Fibroblast of the conjunctiva (primary cell): ENCODE measurements at regions not wholly inside any gene's neighbourhood (a gene's known extent, or its start where the extent isn't known, plus 50 kb on each side); places are given as distances from the start of the nearest gene placed in this dataset.

Source experiments
- DNase-seq: peaks from one replicate; pipeline ENCODE4 v3.0.0-alpha.2; 2010; ENCODE audit warnings: low read depth

DNA sequence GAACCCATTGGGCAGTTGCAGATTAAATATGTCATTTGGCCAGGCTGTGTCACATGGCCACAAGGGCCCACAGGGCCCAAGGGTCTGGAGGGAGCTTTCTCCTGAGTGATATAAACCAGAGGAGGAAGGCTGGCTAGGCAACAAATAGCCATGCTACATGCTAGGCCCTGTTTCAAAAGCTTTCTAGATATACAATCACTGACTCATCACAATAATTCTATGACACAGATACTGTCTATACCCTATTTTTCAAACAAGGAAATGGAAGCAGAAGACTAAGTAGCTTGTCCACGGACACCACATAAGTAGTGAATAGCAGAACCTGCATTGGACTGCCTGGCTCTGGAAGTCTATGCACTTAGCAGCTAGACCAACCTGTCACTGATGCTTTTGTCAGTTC lies 625.4 kb downstream of the NTRK3 start:
- DNase-seq, result no peak

DNA sequence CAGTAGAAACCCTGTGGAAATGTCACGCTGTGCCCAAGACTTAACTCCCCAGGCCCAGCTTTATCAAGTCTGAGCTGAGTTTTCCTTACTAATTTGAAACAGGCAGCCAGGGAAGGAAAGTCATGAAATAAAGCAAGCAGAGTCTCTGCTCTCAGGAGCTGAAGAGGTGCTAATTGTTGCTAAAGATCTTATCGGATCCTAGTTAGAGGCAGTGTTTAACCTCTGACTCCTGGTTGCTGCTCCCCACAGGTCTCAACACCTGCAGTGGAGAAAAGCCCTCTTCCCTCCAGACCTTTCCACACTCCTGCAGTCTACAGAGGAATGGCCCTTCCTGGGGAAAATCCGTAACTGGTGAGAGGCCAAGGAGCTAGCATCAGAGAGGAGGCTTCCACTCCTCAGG lies 628.2 kb downstream of the NTRK3 start:
- no peak for DNase-seq

GRCh38 chr15:87626860-87627259 lies 629.7 kb downstream of the NTRK3 start:
- no peak for DNase-seq

- DNase-seq, result no peak
These were observed 632.7 kb downstream of the NTRK3 start for GRCh38 chr15:87623832-87624231.

DNA sequence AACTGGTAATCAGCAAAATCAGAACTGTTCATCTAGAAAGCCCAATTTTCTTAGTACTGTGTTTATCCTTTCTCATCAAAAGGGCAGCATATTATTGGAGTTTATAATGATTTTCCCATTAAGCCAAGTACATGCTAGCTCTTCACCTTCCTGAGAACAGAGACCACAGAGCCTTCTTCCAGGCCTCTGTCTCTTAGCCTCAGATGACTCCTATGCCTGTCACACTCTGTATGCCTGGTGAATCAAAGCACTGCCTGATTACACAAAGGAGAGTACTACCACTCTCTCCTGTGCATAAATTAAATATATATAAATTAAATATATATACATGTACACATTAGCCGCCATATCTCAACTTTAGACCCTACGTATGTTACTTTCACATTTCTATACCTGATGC lies 636.1 kb downstream of the NTRK3 start:
- DNase-seq, result no peak

DNA sequence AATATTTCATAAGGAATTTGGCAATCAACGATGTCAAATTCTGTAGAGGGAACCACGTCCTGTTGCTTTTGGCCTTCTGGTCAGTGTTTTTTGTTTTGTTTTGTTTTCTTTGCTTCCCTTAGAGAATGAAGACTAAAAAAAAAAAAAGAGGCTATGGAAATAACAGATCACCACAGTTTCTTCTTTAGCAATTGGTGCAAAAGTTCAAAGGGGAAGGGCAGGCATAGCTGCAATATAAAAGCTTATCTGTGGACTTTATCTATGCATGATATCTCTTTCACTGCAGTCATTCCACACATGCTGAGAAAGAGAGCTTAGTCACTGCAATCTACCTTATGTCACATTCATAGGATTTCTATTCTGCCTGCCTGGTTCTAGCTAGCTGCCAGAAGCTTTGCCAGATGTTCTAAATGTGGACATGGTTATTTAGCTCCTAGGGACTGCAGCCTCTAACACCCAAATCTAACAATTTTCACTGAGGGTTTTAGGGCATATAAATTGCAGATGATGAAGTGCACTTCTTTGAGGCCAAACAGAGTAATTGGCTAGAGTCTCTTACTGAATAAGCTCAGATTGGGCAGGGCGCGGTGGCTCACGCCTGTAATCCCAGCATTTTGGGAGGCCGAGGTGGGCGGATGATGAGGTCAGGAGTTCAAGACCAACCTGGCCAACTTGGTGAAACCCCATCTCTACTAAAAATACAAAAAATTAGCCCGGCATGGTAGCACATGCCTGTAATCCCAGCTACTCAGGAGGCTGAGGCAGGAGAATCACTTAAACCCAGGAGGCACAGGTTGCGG lies 637.2 kb downstream of the NTRK3 start:
- DNase-seq, result peak; percentile 69

GRCh38 chr15:87618203-87618725 lies 638.3 kb downstream of the NTRK3 start:
- DNase-seq, result no peak

DNA sequence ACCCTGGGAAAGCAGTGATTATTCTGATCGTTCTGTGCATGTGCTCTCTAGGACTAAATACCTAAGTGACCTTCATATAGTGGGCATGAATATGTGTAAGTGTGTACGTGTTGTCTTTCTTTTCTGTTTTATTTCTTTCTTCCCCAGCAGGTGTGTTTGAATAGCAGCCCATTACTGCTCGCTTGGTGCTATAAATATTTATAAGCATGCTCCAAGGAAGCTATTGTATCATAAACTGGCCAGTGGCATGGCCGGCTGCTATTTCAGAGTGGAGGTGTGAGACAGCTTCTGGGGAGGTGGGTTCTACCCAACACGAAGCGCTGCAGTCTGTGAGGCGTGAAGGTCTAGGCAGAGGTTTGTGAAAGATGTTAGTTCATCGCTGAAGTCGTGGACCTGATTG lies 641.8 kb downstream of the NTRK3 start:
- no peak for DNase-seq

DNA sequence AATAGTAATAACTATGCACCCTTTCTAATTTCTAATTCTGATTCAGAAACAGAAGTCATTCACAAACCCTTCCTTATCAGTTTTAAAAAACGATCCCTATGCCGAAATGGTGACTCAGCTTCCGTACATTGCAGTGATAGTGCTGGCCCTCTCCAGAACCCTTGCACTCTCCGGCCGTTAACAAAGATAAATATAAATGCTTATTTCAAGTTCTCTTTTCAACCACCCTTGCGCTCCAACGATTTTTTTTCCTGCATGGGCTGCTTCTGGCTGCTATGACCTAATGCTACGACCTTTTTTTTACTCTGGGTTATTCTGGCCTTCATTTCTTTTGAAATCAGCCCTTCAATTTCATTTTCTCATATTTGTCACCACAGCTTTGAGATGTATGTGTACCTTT lies 646.2 kb downstream of the NTRK3 start:
- DNase-seq, result no peak

GRCh38 chr15:87609894-87610293 lies 646.6 kb downstream of the NTRK3 start:
- DNase-seq, result no peak

- DNase-seq, result peak; percentile 73
These were observed 647.1 kb downstream of the NTRK3 start for GRCh38 chr15:87609474-87609873.

GRCh38 chr15:87608238-87609028 lies 648.1 kb downstream of the NTRK3 start:
- no peak for DNase-seq

- no peak for DNase-seq
These were observed 649.6 kb downstream of the NTRK3 start for GRCh38 chr15:87606971-87607370.

DNA sequence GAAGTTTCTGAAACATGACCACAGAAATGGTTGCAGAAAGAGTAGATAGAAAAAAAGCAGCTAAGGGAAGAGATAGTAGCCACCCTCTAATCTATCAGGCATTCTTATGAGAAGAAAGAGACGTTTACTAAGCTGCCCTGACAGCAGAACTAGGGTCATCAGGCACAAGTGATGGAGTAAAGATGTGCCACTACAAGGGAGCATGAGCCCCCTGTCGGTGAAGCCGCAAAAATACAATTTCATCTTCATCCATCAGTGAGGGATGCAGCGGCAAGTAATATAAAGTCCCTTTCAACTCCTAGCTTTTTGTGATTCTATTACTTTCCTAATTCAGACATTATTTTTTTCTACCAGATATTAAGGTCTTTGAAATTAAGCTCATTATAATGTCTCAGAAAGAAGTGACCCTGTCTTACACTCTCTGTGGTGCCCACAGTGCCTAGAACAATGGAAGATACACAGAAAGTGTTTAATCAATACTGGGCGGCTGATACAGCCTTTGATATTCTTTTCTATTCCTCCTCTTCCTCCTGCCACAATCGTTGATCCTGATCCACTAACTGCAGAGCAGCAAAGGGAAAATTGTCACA lies 651.6 kb downstream of the NTRK3 start:
- DNase-seq, result no peak

DNA sequence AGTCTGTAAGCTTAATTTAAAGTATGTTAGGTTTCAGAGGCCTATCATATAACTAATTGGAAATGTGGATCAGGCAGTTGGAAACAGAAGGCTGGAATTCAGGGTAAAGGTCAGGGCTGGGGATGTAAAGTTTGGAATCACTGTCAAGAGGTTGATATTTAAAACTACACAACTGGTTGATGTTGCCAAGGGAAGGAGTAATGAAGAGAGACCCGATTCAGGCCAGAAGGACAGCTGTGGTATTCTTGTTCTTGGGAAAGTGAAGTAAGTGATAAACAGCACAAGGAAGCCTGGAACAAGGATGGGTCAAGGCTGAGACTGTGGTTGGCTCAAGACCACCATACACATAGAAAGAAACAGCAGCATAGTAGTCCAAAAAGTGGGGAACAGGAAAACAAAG lies 654.2 kb downstream of the NTRK3 start:
- DNase-seq, result no peak

GRCh38 chr15:87599616-87600015 lies 656.9 kb downstream of the NTRK3 start:
- DNase-seq, result no peak

DNA sequence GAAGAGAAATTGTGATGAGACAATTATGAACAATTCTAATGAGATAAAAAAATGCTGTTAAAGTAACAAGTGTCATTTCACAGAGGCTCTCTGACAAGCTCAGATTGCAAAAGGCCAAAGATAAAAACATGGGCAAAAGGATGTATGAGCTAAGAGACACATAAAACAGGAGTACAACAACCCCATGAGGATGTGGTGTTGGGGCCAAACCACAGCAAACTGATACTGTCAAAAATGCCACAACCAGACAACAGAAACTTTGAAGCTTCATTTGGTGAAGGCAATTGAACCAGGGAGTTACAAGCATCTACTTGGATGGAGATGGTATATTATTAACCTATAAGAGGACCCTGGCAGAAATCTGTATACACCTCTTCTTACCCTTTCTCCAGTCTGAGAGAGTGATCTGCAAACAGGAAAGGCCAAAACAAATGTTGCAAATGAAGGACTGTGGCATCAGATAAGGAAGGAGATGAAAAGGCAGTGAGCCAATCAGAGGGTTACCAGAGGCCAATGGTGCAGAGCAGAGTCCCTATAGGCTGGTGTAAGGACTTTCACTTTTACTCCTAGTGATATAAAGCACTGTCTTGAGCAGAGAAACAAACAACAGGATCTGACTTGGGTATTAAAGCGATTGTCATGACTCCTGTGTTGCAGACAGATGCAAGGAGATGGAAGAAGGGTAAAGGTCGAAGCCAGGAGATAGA lies 659.0 kb downstream of the NTRK3 start:
- no peak for DNase-seq

- DNase-seq, result no peak
These were observed 665.0 kb downstream of the NTRK3 start for GRCh38 chr15:87591582-87591981.

DNA sequence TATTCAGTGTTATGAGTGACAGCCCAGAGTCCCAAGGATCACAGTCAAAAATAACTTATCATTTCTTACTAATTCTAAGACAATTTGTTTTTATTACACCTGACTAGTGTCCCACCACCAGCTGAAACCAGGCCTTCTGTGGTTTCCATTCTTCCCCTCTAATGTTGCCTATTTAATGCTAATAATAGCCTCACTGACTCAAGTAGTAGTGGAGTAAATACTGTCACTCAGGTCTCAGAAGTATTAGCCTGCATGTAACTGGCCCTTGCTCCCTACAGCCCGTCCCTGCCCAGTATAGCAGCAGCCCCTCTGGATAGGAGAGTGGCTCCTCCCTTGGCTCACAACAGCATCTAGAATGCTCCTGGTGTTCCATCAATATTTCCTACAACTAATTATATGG lies 665.5 kb downstream of the NTRK3 start:
- no peak for DNase-seq

DNA sequence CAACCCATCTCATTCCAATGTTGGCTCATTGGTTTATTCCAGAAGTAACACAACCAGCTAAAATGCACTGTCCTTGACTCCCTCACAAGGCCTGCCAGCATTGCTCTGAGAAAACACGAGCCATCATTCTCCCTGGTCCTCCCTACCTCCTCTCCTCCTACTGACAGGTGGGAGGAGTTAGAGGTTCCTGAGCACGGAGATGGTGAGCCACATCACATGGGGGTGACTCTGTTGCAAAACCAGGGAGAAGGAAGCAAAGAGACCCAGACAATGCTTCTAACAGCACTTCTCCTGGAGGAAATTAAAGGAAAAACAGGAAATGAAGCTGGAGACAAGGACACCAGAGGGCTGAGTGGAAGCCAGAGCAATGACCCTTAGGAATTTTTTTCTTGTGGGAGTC lies 667.4 kb downstream of the NTRK3 start:
- no peak for DNase-seq

- DNase-seq, result no peak
These were observed 674.4 kb downstream of the NTRK3 start for GRCh38 chr15:87582169-87582568.

DNA sequence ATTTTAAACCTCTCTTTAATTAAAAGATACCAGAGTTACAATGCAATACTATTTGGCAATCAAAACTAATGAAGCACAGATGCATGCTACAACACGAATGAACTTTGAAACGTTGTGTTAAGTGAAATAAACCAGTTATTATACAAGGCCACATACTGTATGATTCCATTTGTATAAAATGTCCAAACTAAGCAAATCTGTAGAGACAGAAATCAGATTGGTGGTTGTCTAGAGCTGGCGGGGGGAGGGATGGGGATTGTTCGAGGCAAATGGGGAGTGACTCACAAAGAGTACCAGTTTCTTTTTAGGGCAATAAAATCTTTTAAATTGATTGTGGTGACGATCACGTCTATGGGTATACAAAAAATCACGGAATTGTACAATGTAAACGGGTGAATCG lies 677.0 kb downstream of the NTRK3 start:
- no peak for DNase-seq
